ENCODE measurements at regions not wholly inside any gene's neighbourhood (a gene's known extent, or its start where the extent isn't known, plus 50 kb on each side); places are given as distances from the start of the nearest gene placed in this dataset.

- H3K9me2 ChIP-seq (ENCODE audit: insufficient read depth), result peaks cover 7% of the 10 kb centered on the region; the same call in 1 of the 2 replicates
- BruUV-seq (replicated peaks), result no TSS peak
- H3K27ac ChIP-seq, result no peak overlapping the region
- intact Hi-C loops (cut with micrococcal nuclease; ENCODE audit: unreplicated experiment), result no loop called here
- no peaks in the 10 kb centered on the region for H3K36me3 ChIP-seq (ENCODE audit: low read depth)
- H3K4me2 ChIP-seq, result no peak overlapping the region
- DNase-seq, result no peak
- 0 out of 2 replicates have a peak, but pooled peaks cover 8% of the 10 kb centered on the region for H3K4me1 ChIP-seq (replicated peaks; ENCODE audit: insufficient read depth)
- no peaks in the 10 kb centered on the region for H3K79me2 ChIP-seq (ENCODE audit: low read depth)
- H4K20me1 ChIP-seq (ENCODE audit: insufficient read depth), result no peaks in the 10 kb centered on the region
- H3F3A ChIP-seq (ENCODE audit: insufficient read depth, low read depth), result no peaks in the 10 kb centered on the region
- H2AFZ ChIP-seq, result no peak overlapping the region
- no peak for TF ChIP-seq CTCF (conservative IDR thresholded peaks at IDR 0.05)
- TF ChIP-seq EZH2 (IDR thresholded peaks at IDR 0.05; ENCODE audit: low read depth), result no peak
- POLR2A ChIA-PET (ENCODE audit: unreplicated experiment), result interaction anchor here (0.7 kb wide), 1 partner anchor 36 kb away, joined by 4 read pairs; no protein-coding TSS in a partner anchor
- H3K9me3 ChIP-seq (ENCODE audit: insufficient read depth, low read depth), result peaks cover 5% of the 10 kb centered on the region; the same call in 1 of the 2 replicates
- CTCF ChIA-PET, result no interaction called here
- H3K27me3 ChIP-seq (ENCODE audit: insufficient read depth, low read depth), result no peaks in the 10 kb centered on the region
- H3K4me3 ChIP-seq, result no peak overlapping the region
Observed at GRCh38 chr11:94702481-94702880, 65.7 kb upstream of the AMOTL1 start.

GRCh38 chr11:94705419-94705818 is 62.7 kb upstream of the AMOTL1 start:
- Histone ChIP-seq H3K36me3 (ENCODE audit: low read depth) (no peaks in the 10 kb centered on the region), H3K9me2 (ENCODE audit: insufficient read depth) (peaks cover 4% of the 10 kb centered on the region; the same call in 1 of the 2 replicates), H3K79me2 (ENCODE audit: low read depth) (no peaks in the 10 kb centered on the region), H4K20me1 (ENCODE audit: insufficient read depth) (no peaks in the 10 kb centered on the region), H3K27ac (no peak overlapping the region), H3F3A (ENCODE audit: insufficient read depth, low read depth) (no peaks in the 10 kb centered on the region), H3K4me1 (replicated peaks; ENCODE audit: insufficient read depth) (0 out of 2 replicates have a peak, but pooled peaks cover 8% of the 10 kb centered on the region), H3K4me3 (no peak overlapping the region), H2AFZ (no peak overlapping the region), H3K27me3 (ENCODE audit: insufficient read depth, low read depth) (no peaks in the 10 kb centered on the region), H3K4me2 (no peak overlapping the region), H3K9me3 (ENCODE audit: insufficient read depth, low read depth) (peaks cover 5% of the 10 kb centered on the region)
- no TSS peak for BruUV-seq (replicated peaks)
- CTCF ChIA-PET, result interaction anchor here (0.5 to 1.1 kb wide), 2 partner anchors 27 to 32 kb away, joined by 3 to 7 read pairs; no protein-coding TSS in a partner anchor
- TF ChIP-seq EZH2 (IDR thresholded peaks at IDR 0.05; ENCODE audit: low read depth) (no peak), CTCF (conservative IDR thresholded peaks at IDR 0.05) (no peak)
- intact Hi-C loops (cut with micrococcal nuclease; ENCODE audit: unreplicated experiment), result no loop called here
- POLR2A ChIA-PET (ENCODE audit: unreplicated experiment), result no interaction called here
- DNase-seq, result no peak

GRCh38 chr11:94705891-94706615 is 62.1 kb upstream of the AMOTL1 start:
- Histone ChIP-seq H3K27me3 (ENCODE audit: insufficient read depth, low read depth) (no peaks in the 10 kb centered on the region), H3K4me2 (no peak overlapping the region), H3K9me3 (ENCODE audit: insufficient read depth, low read depth) (peaks cover 5% of the 10 kb centered on the region), H2AFZ (no peak overlapping the region), H3K27ac (no peak overlapping the region), H3K9me2 (ENCODE audit: insufficient read depth) (no peaks in the 10 kb centered on the region), H3K79me2 (ENCODE audit: low read depth) (no peaks in the 10 kb centered on the region), H4K20me1 (ENCODE audit: insufficient read depth) (no peaks in the 10 kb centered on the region), H3K4me1 (replicated peaks; ENCODE audit: insufficient read depth) (0 out of 2 replicates have a peak, but pooled peaks cover 8% of the 10 kb centered on the region), H3F3A (ENCODE audit: insufficient read depth, low read depth) (no peaks in the 10 kb centered on the region), H3K4me3 (no peak overlapping the region), H3K36me3 (ENCODE audit: low read depth) (no peaks in the 10 kb centered on the region)
- DNase-seq, result peak in 1 of 2 experiments; percentile 20
- no TSS peak for BruUV-seq (replicated peaks)
- intact Hi-C loops (cut with micrococcal nuclease; ENCODE audit: unreplicated experiment), result no loop called here
- CTCF ChIA-PET, result interaction anchor here (0.5 to 1.1 kb wide), 4 partner anchors 27 to 83 kb away, joined by 3 to 7 read pairs (median 3); no protein-coding TSS in a partner anchor
- POLR2A ChIA-PET (ENCODE audit: unreplicated experiment), result no interaction called here
- TF ChIP-seq CTCF (conservative IDR thresholded peaks at IDR 0.05) (no peak), EZH2 (IDR thresholded peaks at IDR 0.05; ENCODE audit: low read depth) (no peak)
